H9 (cell line): ENCODE measurements at regions not wholly inside any gene's neighbourhood (a gene's known extent, or its start where the extent isn't known, plus 50 kb on each side); places are given as distances from the start of the nearest gene placed in this dataset.

Source experiments
- DNase-seq: peaks from one replicate; pipeline ENCODE4 v3.0.0-alpha.2; 2017
- H2AFZ ChIP-seq: one replicate; pipeline ENCODE4 v1.6.1; 2013; ENCODE audit warnings: mild to moderate bottlenecking, low read length, control low read depth, moderate library complexity
- H2AK5ac ChIP-seq: 2 replicates; pipeline ENCODE4 v1.6.1; 2013; ENCODE audit warnings: low read length, control low read depth, mixed read lengths; ENCODE audit not compliant: insufficient read length
- H2BK120ac ChIP-seq: one replicate; pipeline ENCODE4 v1.6.1; 2013; ENCODE audit warnings: low read depth, mild to moderate bottlenecking, low read length, control low read depth, inconsistent platforms; ENCODE audit not compliant: poor library complexity, severe bottlenecking
- H2BK12ac ChIP-seq: 2 replicates; pipeline ENCODE4 v1.6.1; 2013; ENCODE audit warnings: low read length, control low read depth, mixed read lengths, low read depth; ENCODE audit not compliant: insufficient read length
- H2BK15ac ChIP-seq: 2 replicates; pipeline ENCODE4 v1.6.1; 2013; ENCODE audit warnings: low read depth, low read length, control low read depth
- H2BK20ac ChIP-seq: one replicate; pipeline ENCODE4 v1.6.1; 2013; ENCODE audit warnings: low read depth, mild to moderate bottlenecking, low read length, control low read depth, inconsistent platforms; ENCODE audit not compliant: poor library complexity, severe bottlenecking
- H2BK5ac ChIP-seq: 2 replicates; pipeline ENCODE4 v1.6.1; 2013; ENCODE audit warnings: low read length, control low read depth, mixed read lengths; ENCODE audit not compliant: insufficient read length
- H3K14ac ChIP-seq: 2 replicates; pipeline ENCODE4 v1.6.1; 2013; ENCODE audit warnings: low read length, control low read depth; ENCODE audit not compliant: insufficient read depth
- H3K18ac ChIP-seq: 2 replicates; pipeline ENCODE4 v1.6.1; 2013; ENCODE audit warnings: low read depth, mild to moderate bottlenecking, mixed read lengths, low read length, control low read depth; ENCODE audit not compliant: insufficient read length
- H3K23ac ChIP-seq: 2 replicates; pipeline ENCODE4 v1.6.1; 2013; ENCODE audit warnings: low read length, control low read depth, mixed read lengths, low read depth; ENCODE audit not compliant: insufficient read length
- H3K23me2 ChIP-seq: 2 replicates; pipeline ENCODE4 v1.6.1; 2013; ENCODE audit warnings: low read depth, mild to moderate bottlenecking, mixed read lengths, low read length, control low read depth; ENCODE audit not compliant: insufficient read length, poor library complexity, severe bottlenecking
- H3K27ac ChIP-seq: 2 replicates; pipeline ENCODE4 v1.5.1; 2013; ENCODE audit warnings: low read length, control low read depth, mixed read lengths, low read depth; ENCODE audit not compliant: insufficient read length
- H3K27me3 ChIP-seq: 2 replicates; pipeline ENCODE4 v1.6.1; 2013; ENCODE audit warnings: low read length, control low read depth, inconsistent platforms; ENCODE audit not compliant: insufficient read depth
- H3K4ac ChIP-seq: 2 replicates; pipeline ENCODE4 v1.6.1; 2013; ENCODE audit warnings: low read depth, mild to moderate bottlenecking, control low read depth, inconsistent platforms, low read length, moderate library complexity
- H3K4me1 ChIP-seq: 2 replicates; pipeline ENCODE4 v1.6.1; 2013; ENCODE audit warnings: low read length, control low read depth, inconsistent platforms; ENCODE audit not compliant: insufficient read depth
- H3K4me2 ChIP-seq: 2 replicates; pipeline ENCODE4 v1.6.1; 2013; ENCODE audit warnings: low read length, control low read depth, mixed read lengths; ENCODE audit not compliant: insufficient read length, insufficient read depth
- H3K56ac ChIP-seq: 2 replicates; pipeline ENCODE4 v1.6.1; 2013; ENCODE audit warnings: low read depth, mild to moderate bottlenecking, mixed read lengths, low read length, control low read depth; ENCODE audit not compliant: insufficient read length
- H3K79me1 ChIP-seq: 2 replicates; pipeline ENCODE4 v1.6.1; 2013; ENCODE audit warnings: low read depth, mild to moderate bottlenecking, moderate library complexity, low read length, control low read depth, inconsistent platforms; ENCODE audit not compliant: insufficient read depth, poor library complexity, severe bottlenecking
- H3K79me2 ChIP-seq: 2 replicates; pipeline ENCODE4 v1.6.1; 2013; ENCODE audit warnings: low read length, control low read depth, inconsistent platforms; ENCODE audit not compliant: insufficient read depth
- H3K9ac ChIP-seq: 2 replicates; pipeline ENCODE4 v1.6.1; 2013; ENCODE audit warnings: low read length, control low read depth, mixed read lengths; ENCODE audit not compliant: insufficient read length; ENCODE audit errors: extremely low read depth
- H3K9me3 ChIP-seq: one replicate; pipeline ENCODE4 v1.6.1; 2013; ENCODE audit warnings: low read depth, low read length, inconsistent platforms; ENCODE audit not compliant: control insufficient read depth
- H3T11ph ChIP-seq: one replicate; pipeline ENCODE4 v1.6.1; 2013; ENCODE audit warnings: mild to moderate bottlenecking, low read length, control low read depth, inconsistent platforms
- H4K20me1 ChIP-seq: one replicate; pipeline ENCODE4 v1.6.1; 2013; ENCODE audit not compliant: control insufficient read depth, insufficient read length, insufficient read depth
- H4K5ac ChIP-seq: 2 replicates; pipeline ENCODE4 v1.6.1; 2013; ENCODE audit warnings: low read depth, mild to moderate bottlenecking, mixed read lengths, low read length, control low read depth; ENCODE audit not compliant: insufficient read length
- H4K8ac ChIP-seq: replicated peaks from 2 replicates; pipeline ENCODE4 v1.6.1; 2013; ENCODE audit warnings: low read length, control low read depth, mixed read lengths, low read depth; ENCODE audit not compliant: insufficient read length
- H4K91ac ChIP-seq: 2 replicates; pipeline ENCODE4 v1.6.1; 2013; ENCODE audit warnings: low read depth, mild to moderate bottlenecking, moderate library complexity, mixed read lengths, low read length, control low read depth; ENCODE audit not compliant: insufficient read length
- H3K27ac Mint-ChIP-seq, 3 experiments: 2 replicates in 2 of 3; 3 replicates in 1 of 3; pipeline ENCODE4 v1.8.0; 2020 to 2021; ENCODE audit warnings: mixed read lengths in 3 of 3, mild to moderate bottlenecking in 1 of 3, moderate library complexity in 1 of 3
- H3K27me3 Mint-ChIP-seq: 2 replicates; pipeline ENCODE4 v1.8.0; 2021; ENCODE audit warnings: low read depth, mild to moderate bottlenecking, moderate library complexity, mixed read lengths
- H3K36me3 Mint-ChIP-seq, 3 experiments: 2 replicates in 2 of 3; 3 replicates in 1 of 3; pipeline ENCODE4 v1.8.0; 2020 to 2021; ENCODE audit warnings: low read depth in 3 of 3, mixed read lengths in 3 of 3; ENCODE audit not compliant: insufficient read depth in 1 of 3
- H3K4me1 Mint-ChIP-seq, 2 experiments: 2 replicates each; pipeline ENCODE4 v1.8.0; 2020; ENCODE audit warnings: mixed read lengths in 2 of 2
- H3K4me3 Mint-ChIP-seq, 2 experiments: 2 replicates in 1 of 2; 3 replicates in 1 of 2; pipeline ENCODE4 v1.8.0; 2020 to 2021; ENCODE audit warnings: mild to moderate bottlenecking in 2 of 2, mixed read lengths in 2 of 2, moderate library complexity in 1 of 2
- H3K9me3 Mint-ChIP-seq, 2 experiments: 2 replicates in 1 of 2; 3 replicates in 1 of 2; pipeline ENCODE4 v1.8.0; 2020; ENCODE audit warnings: mild to moderate bottlenecking in 2 of 2, mixed read lengths in 2 of 2, moderate library complexity in 1 of 2
- WGBS: extraction: QIAGEN DNeasy Blood & Tissue Kit; methylation state at CpG from one replicate; pipeline ENCODE4 v1.1.7; 2013; ENCODE audit warnings: missing lambda C conversion rate, low lambda C conversion rate, mixed read lengths; ENCODE audit not compliant: insufficient read length; ENCODE audit errors: extremely low coverage; 5-methylcytosine and 5-hydroxymethylcytosine counted together
- TF ChIP-seq, protein P1 (sequence below): fragments of 200-600 bp; sonication (generic); conservative IDR thresholded peaks from 3 replicates; pipeline ENCODE4 v1.8.0; 2021; ENCODE audit warnings: antibody characterized with exemption, mild to moderate bottlenecking

DNA sequence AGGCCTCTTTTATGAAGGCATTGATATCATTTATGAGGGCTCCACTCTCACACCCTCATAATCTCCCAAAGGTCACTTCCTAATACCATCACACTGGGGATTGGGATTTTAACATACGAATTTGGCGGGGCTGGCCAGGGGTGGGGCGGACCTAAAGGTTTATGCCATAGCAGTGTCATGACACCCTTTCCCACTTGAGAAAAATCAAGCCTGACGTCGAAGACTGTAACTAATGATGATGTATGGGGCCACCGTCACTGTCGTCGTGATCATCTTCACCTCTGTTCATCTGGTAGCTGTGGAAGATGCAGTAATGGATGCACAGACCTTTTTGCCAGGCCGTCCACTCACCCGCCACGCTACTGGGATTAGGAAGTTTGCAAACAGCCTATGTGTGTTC lies 912.1 kb downstream of the TBC1D22A start:
- H3K9ac ChIP-seq = no peak overlapping the region
- H3K14ac ChIP-seq = no peak overlapping the region
- H3K79me2 ChIP-seq = no peaks in the 10 kb centered on the region
- no CpG with 5 or more reads among the region's 11 CpGs for WGBS
- no peak overlapping the region for H3K23ac ChIP-seq
- H3T11ph ChIP-seq = no peak overlapping the region
- no peak overlapping the region for H2AK5ac ChIP-seq
- Mint-ChIP-seq H3K9me3 (peaks cover 12 to 18% of the 10 kb centered on the region in 2 experiments), H3K36me3 (peaks cover 7 to 13% (median 12%) of the 10 kb centered on the region in 3 experiments), H3K4me1 (peaks cover 48 to 54% of the 10 kb centered on the region in 2 experiments), H3K27me3 (peaks cover 44% of the 10 kb centered on the region), H3K4me3 (no peak overlapping the region), H3K27ac (no peak overlapping the region)
- H2BK20ac ChIP-seq = no peak overlapping the region
- no peaks in the 10 kb centered on the region for H3K9me3 ChIP-seq
- no peak overlapping the region for H3K4me2 ChIP-seq
- H3K4me1 ChIP-seq = peaks cover 17% of the 10 kb centered on the region; the same call in 1 of the 2 replicates
- H3K23me2 ChIP-seq = no peaks in the 10 kb centered on the region
- no peak overlapping the region for H4K8ac ChIP-seq
- H3K56ac ChIP-seq = no peak overlapping the region
- H3K18ac ChIP-seq = no peak overlapping the region
- H3K27me3 ChIP-seq = no peaks in the 10 kb centered on the region
- no peak overlapping the region for H3K4ac ChIP-seq
- H2BK12ac ChIP-seq = no peak overlapping the region
- H2BK15ac ChIP-seq = no peak overlapping the region
- no peak overlapping the region for H4K5ac ChIP-seq
- no peak overlapping the region for H3K27ac ChIP-seq
- TF ChIP-seq, protein P1, sequence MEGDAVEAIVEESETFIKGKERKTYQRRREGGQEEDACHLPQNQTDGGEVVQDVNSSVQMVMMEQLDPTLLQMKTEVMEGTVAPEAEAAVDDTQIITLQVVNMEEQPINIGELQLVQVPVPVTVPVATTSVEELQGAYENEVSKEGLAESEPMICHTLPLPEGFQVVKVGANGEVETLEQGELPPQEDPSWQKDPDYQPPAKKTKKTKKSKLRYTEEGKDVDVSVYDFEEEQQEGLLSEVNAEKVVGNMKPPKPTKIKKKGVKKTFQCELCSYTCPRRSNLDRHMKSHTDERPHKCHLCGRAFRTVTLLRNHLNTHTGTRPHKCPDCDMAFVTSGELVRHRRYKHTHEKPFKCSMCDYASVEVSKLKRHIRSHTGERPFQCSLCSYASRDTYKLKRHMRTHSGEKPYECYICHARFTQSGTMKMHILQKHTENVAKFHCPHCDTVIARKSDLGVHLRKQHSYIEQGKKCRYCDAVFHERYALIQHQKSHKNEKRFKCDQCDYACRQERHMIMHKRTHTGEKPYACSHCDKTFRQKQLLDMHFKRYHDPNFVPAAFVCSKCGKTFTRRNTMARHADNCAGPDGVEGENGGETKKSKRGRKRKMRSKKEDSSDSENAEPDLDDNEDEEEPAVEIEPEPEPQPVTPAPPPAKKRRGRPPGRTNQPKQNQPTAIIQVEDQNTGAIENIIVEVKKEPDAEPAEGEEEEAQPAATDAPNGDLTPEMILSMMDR = no peak
- no peak for DNase-seq
- no peak overlapping the region for H4K91ac ChIP-seq
- no peaks in the 10 kb centered on the region for H3K79me1 ChIP-seq
- no peak overlapping the region for H2BK120ac ChIP-seq
- no peak overlapping the region for H2BK5ac ChIP-seq
- no peak overlapping the region for H2AFZ ChIP-seq
- H4K20me1 ChIP-seq = no peaks in the 10 kb centered on the region
